Fibroblast of mammary gland (primary cell): ENCODE measurements at regions not wholly inside any gene's neighbourhood (a gene's known extent, or its start where the extent isn't known, plus 50 kb on each side); places are given as distances from the start of the nearest gene placed in this dataset.

ENCODE experiments used
- DNase-seq: peaks from one replicate; pipeline ENCODE4 v3.0.0-alpha.2; 2010; ENCODE audit warnings: low read depth
- H3K4me3 ChIP-seq: 2 replicates; pipeline ENCODE4 v1.5.1; 2011; ENCODE audit warnings: low read depth, mild to moderate bottlenecking, low read length, moderate library complexity; ENCODE audit not compliant: control insufficient read depth
- TF ChIP-seq, protein P1 (sequence below): conservative IDR thresholded peaks from 2 replicates; pipeline ENCODE4 v1.5.1; 2011; ENCODE audit warnings: low read depth, low read length, inconsistent platforms; ENCODE audit not compliant: control insufficient read depth, insufficient read depth

DNA sequence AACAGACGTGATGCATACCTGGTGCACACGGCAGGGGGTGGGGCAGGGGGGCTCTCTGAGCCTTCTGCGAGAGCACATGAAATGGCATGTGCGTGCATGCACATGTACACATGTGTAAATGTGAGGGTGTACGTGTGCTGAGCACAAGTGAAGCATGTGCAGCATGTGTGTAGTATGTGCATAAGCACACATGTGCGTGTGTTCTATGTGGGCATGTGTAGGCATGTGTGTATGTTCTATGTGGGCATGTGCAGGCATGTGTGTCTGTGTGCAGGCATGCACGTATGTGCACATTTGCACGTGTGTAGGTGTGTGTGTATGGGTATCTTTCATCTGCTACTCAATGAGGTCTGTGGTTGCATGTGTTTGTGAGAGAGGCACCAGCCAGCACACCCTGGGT is 371.2 kb downstream of the CTTN start:
- no peak overlapping the region for H3K4me3 ChIP-seq
- no peak for DNase-seq
- TF ChIP-seq, protein P1, sequence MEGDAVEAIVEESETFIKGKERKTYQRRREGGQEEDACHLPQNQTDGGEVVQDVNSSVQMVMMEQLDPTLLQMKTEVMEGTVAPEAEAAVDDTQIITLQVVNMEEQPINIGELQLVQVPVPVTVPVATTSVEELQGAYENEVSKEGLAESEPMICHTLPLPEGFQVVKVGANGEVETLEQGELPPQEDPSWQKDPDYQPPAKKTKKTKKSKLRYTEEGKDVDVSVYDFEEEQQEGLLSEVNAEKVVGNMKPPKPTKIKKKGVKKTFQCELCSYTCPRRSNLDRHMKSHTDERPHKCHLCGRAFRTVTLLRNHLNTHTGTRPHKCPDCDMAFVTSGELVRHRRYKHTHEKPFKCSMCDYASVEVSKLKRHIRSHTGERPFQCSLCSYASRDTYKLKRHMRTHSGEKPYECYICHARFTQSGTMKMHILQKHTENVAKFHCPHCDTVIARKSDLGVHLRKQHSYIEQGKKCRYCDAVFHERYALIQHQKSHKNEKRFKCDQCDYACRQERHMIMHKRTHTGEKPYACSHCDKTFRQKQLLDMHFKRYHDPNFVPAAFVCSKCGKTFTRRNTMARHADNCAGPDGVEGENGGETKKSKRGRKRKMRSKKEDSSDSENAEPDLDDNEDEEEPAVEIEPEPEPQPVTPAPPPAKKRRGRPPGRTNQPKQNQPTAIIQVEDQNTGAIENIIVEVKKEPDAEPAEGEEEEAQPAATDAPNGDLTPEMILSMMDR: no peak

GRCh38 chr11:70771099-70771885 is 373.0 kb downstream of the CTTN start:
- TF ChIP-seq, protein P1: no peak
- H3K4me3 ChIP-seq: no peak overlapping the region
- DNase-seq: no peak

DNA sequence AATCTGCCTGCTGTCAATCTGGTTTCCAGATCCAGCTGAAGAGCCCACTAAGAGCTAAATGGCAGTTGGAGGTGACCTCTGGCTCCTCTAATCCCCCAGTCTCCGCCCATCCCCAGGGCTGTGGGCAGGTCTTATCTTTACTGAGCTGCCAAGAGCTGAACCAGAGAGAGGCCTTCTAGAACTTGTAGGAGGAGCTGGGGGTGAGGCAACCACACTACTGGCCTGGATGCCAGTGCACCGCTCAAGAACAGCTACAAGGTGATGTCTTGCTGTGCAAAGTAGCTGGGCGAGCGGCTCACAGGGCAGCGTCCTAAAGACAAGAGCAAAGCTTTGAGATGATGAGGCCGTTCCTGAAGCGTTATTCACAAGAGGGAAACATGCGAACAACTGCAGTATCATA is 374.6 kb downstream of the CTTN start:
- DNase-seq: no peak
- TF ChIP-seq, protein P1: no peak
- no peak overlapping the region for H3K4me3 ChIP-seq

- H3K4me3 ChIP-seq: no peak overlapping the region
- TF ChIP-seq, protein P1: no peak
- no peak for DNase-seq
Observed at GRCh38 chr11:70775386-70776075, 377.2 kb downstream of the CTTN start.

DNA sequence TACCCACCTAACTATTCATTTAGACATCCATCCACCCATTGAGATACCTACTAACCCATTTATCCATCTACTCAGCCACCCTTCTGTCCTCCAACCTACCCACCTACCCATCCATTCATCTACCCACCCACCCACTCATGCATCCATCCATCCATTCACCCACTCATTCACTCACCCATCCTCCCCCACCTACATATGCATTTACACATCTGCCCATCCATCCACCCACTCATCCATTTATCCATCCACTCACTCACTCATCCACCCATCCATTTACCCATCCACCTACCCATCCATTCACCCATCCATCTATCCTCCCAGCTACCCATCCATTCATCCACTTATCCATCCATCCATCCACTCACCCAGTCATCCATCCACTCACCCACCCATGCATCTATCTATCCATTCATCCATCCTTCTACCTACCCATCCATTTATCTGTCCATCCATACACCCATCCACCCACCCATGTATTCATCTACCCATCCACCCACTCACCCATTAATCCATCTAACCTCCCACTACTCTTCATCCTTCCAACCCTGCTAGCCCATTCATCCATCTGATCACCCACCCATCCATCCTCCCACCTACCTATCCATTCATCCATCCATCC is 378.7 kb downstream of the CTTN start:
- DNase-seq: no peak
- H3K4me3 ChIP-seq: no peak overlapping the region
- TF ChIP-seq, protein P1: no peak

DNA sequence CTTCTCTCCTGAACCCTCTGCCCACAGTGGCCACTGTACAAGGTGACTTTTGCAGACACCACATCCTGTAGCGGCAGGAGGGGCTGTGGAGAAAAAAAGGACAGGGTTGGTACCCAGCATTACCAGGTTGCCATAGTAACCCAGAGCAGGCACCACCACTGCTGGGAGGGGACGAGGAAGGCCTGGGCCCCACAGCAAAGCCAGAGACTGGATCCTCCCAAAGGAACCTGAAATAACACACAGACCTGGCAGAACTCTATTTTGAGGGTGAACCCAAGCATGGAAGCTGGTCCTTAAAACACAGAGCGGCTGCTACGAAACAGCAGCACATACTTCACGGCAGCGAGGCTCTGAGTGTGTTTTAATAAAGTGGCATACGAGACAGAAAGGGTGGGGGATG is 380.6 kb downstream of the CTTN start:
- TF ChIP-seq, protein P1: no peak

More for the DNA sequence above, 380.6 kb downstream of the CTTN start:
- H3K4me3 ChIP-seq: no peak overlapping the region
- no peak for DNase-seq
